Psoas muscle (tissue), 7 donors: ENCODE measurements at regions not wholly inside any gene's neighbourhood (a gene's known extent, or its start where the extent isn't known, plus 50 kb on each side); places are given as distances from the start of the nearest gene placed in this dataset.

ENCODE experiments used
- ATAC-seq, 4 donors: fragments of 200-7000 bp; cut with Tn5 transposase; one replicate each; pipeline ENCODE4 v1.9.1; 2020; ENCODE audit warnings: moderate library complexity in 3 of 4, mild to moderate bottlenecking in 2 of 4
- DNase-seq, 2 donors: peaks; one replicate each; pipeline ENCODE4 v3.0.0-alpha.2; 2020
- H3K27ac ChIP-seq: fragments of 200-600 bp; one replicate; pipeline ENCODE4 v1.8.0; 2022
- H3K27me3 ChIP-seq, 3 donors: fragments of 200-600 bp in 1 of 3; one replicate each; pipeline versions ENCODE4 v1.6.1 to v1.8.0; 2013 to 2022; ENCODE audit warnings: low read length in 2 of 3, mild to moderate bottlenecking in 2 of 3, moderate library complexity in 1 of 3; ENCODE audit not compliant: insufficient read depth in 3 of 3
- H3K36me3 ChIP-seq, 2 donors: fragments of 200-600 bp in 1 of 2; one replicate each; pipeline versions ENCODE4 v1.6.1 to v1.8.0; 2013 to 2022; ENCODE audit warnings: low read depth in 1 of 2, mild to moderate bottlenecking in 1 of 2, moderate library complexity in 1 of 2; ENCODE audit not compliant: insufficient read depth in 1 of 2
- H3K4me1 ChIP-seq: fragments of 200-600 bp; one replicate; pipeline ENCODE4 v1.8.0; 2022
- H3K4me3 ChIP-seq: fragments of 200-600 bp; one replicate; pipeline ENCODE4 v1.8.0; 2022; ENCODE audit warnings: mild to moderate bottlenecking
- H3K9me3 ChIP-seq: fragments of 200-600 bp; one replicate; pipeline ENCODE4 v1.8.0; 2022
- CTCF ChIP-seq: fragments of 200-600 bp; IDR thresholded peaks from one replicate; pipeline ENCODE4 v1.8.0; 2022; ENCODE audit warnings: antibody characterized with exemption
- WGBS, 3 donors: extraction: QIAGEN DNeasy Blood & Tissue Kit; methylation state at CpG; one replicate each; pipeline versions ENCODE4 v1.1.6 to v1.1.7; 2013; 5-methylcytosine and 5-hydroxymethylcytosine counted together
- intact Hi-C, 2 donors: fragments of 100-400 bp; cut with DNase I; formaldehyde crosslinking; loops; one replicate each; pipeline versions ENCODE4 v1.11.0 to v1.14.2; 2022
- donor health status: healthy with polysubstance abuse.
- donor health status: DM: no; HTN: no; CAD: no; lungs with moderate emphysema.
- donor health status: Bipolar disorder and iron deficiency.
- donor health status: healthy.
- donor health status: DM: yes; HTN: yes; CAD: no.
- donor health status: DM: no; HTN: no; CAD: no.
- donor health status: DM: yes; HTN: yes; CAD: no.

- H3K27me3 ChIP-seq: no peaks in the 10 kb centered on the region
- TF ChIP-seq CTCF: no peak
- H3K9me3 ChIP-seq: no peaks in the 10 kb centered on the region
- H3K4me1 ChIP-seq: no peaks in the 10 kb centered on the region
- DNase-seq (no peak), ATAC-seq (no peak)
- intact Hi-C loops: no loop called here
- no peak overlapping the region for H3K4me3 ChIP-seq
- H3K36me3 ChIP-seq: no peaks in the 10 kb centered on the region
- no peak overlapping the region for H3K27ac ChIP-seq
These were observed 68.7 kb upstream of the RNF7 start for GRCh38 chr3:141669434-141669833.

GRCh38 chr3:141677701-141678100 lies 60.4 kb upstream of the RNF7 start:
- DNase-seq: no peak
- H3K27me3 ChIP-seq: no peaks in the 10 kb centered on the region
- H3K9me3 ChIP-seq: no peaks in the 10 kb centered on the region
- no peaks in the 10 kb centered on the region for H3K36me3 ChIP-seq
- no peaks in the 10 kb centered on the region for H3K4me1 ChIP-seq
- TF ChIP-seq CTCF: no peak
- intact Hi-C loops: no loop called here
- no peak overlapping the region for H3K4me3 ChIP-seq
- H3K27ac ChIP-seq: no peak overlapping the region
- ATAC-seq: no peak

GRCh38 chr3:141680620-141681389 lies 57.3 kb upstream of the RNF7 start:
- WGBS, 3 donors: 45 to 54% (median 49%) methylated on average over 2 of the region's 2 CpGs
- no peak overlapping the region for H3K4me3 ChIP-seq
- H3K9me3 ChIP-seq: no peaks in the 10 kb centered on the region
- DNase-seq (peak in 1 of 2 donors; percentile 21), ATAC-seq (no peak)
- TF ChIP-seq CTCF: no peak
- H3K36me3 ChIP-seq: no peaks in the 10 kb centered on the region
- H3K4me1 ChIP-seq: no peaks in the 10 kb centered on the region
- H3K27me3 ChIP-seq: no peaks in the 10 kb centered on the region
- intact Hi-C loops: no loop called here
- no peak overlapping the region for H3K27ac ChIP-seq

GRCh38 chr3:141681390-141681780 lies 56.7 kb upstream of the RNF7 start:
- intact Hi-C loops: no loop called here
- TF ChIP-seq CTCF: no peak
- 28 to 34% (median 34%) methylated on average over 4 of the region's 4 CpGs for WGBS, 3 donors
- no peaks in the 10 kb centered on the region for H3K27me3 ChIP-seq
- H3K4me3 ChIP-seq: no peak overlapping the region
- no peak for ATAC-seq
- no peak for DNase-seq
- no peak overlapping the region for H3K27ac ChIP-seq
- H3K36me3 ChIP-seq: no peaks in the 10 kb centered on the region
- no peaks in the 10 kb centered on the region for H3K4me1 ChIP-seq
- H3K9me3 ChIP-seq: no peaks in the 10 kb centered on the region

GRCh38 chr3:141682007-141682406 lies 56.1 kb upstream of the RNF7 start:
- Histone ChIP-seq H3K27me3 (no peaks in the 10 kb centered on the region), H3K27ac (no peak overlapping the region), H3K9me3 (no peaks in the 10 kb centered on the region), H3K36me3 (no peaks in the 10 kb centered on the region), H3K4me3 (no peak overlapping the region), H3K4me1 (peaks cover 2% of the 10 kb centered on the region)
- no peak for ATAC-seq
- no peak for TF ChIP-seq CTCF
- 74 to 82% (median 75%) methylated on average over 3 of the region's 3 CpGs for WGBS, 3 donors
- no peak for DNase-seq
- intact Hi-C loops: no loop called here
